GM21381 (cell line): ENCODE measurements at regions not wholly inside any gene's neighbourhood (a gene's known extent, or its start where the extent isn't known, plus 50 kb on each side); places are given as distances from the start of the nearest gene placed in this dataset.

ENCODE experiments used
- ATAC-seq: cut with Tn5 transposase; IDR thresholded peaks from one replicate; pipeline ENCODE4 v1.9.1; 2021; ENCODE audit warnings: mild to moderate bottlenecking, moderate library complexity; ENCODE audit not compliant: unreplicated experiment

DNA sequence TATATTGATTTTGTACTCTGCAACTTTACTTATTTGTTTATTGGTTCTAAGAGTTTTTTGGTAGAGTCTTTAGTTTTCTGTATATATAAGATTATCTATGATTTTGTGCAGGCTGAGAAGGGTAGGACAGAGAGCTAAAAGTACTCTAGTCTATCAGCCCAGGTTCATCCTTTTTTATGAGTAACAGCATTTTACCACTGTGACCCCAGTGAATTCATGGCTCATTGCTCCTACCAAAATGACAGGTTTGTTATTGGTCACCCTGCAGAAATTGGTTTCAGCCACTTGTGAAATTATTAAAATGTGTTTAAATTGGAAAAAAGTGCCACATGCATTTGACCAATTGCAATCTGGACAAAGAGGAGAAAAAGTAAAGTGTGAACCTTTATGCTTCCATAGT, 421.4 kb upstream of the DAB2 start:
- ATAC-seq = no peak

DNA sequence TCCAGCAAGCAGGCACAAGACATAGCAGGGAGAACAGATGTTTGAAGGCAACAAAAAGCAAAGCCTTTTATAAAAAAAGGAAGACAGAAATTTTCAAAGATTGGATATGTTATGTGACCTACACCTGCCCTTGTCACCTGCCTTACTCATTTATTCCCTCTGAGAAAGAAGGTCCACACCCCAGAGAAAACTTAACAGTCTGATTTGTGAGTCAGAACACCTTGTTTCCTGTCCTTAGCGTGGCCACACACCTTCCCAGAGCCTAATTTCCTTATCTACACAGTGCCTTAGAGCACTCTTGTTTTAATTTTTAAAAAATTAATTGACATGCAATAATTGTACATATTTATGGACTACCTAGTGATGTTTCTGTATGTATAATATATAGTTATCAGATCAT, 419.0 kb upstream of the DAB2 start:
- ATAC-seq = no peak

DNA sequence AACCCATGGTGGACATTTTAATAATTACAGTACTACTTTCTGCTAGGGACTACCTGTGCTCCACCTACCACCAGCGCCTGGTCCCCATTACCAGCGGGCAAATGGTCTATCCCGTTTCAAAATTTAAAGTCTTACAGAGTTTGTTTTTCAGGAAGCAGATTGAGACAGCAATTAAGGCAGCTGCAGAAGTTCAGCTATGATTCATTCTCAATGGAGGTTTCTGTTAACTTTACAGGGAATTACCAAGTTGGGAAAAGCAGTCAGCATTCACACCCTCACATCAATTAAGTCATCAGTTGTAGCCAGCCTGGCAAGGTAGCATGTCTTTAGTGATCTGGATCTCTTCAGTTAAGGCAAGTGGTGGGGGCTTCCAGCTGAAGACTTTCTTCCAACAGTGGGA, 410.6 kb upstream of the DAB2 start:
- no peak for ATAC-seq

- no peak for ATAC-seq
These were observed 404.7 kb upstream of the DAB2 start for GRCh38 chr5:39829441-39829840.

- ATAC-seq = no peak
These were observed 401.3 kb upstream of the DAB2 start for GRCh38 chr5:39826051-39826450.

- no peak for ATAC-seq
These were observed 400.5 kb upstream of the DAB2 start for GRCh38 chr5:39825301-39825700.

DNA sequence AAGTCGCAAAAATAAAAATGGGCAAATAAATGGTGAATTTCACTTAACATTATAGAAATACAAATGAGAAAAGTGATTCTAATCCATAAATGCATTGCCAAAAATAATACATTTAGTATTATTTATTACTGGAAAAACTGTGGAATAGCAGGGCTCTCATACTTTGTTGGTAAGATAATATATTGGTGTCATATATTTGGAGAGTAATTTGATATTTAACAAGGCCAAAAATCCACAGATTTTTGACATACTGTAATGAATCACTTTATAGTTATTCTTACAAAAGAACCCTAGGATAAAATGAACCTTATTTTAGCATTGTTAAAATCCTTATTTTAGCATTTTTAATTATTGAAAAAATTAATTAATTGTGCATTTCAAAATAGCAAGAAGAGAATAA, 397.2 kb upstream of the DAB2 start:
- no peak for ATAC-seq

DNA sequence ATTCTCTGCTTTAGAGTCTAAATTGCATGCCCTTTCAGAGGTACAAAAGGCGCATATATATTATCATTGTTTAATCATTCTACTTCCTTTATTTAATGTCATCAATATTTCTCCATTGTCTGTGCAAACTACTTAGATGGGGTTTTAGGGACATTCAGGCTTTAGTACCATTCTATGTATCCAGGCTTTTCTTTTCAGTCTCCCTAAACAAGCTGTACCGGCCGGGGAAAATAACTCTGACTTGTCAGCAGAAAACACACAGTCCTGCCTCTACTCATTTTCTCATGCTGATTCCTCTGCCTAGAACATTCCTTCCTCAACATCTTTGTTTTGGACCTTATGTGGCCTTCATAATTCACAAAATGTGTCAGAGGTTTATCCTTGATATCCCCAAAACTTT, 392.1 kb upstream of the DAB2 start:
- ATAC-seq = no peak

- ATAC-seq = no peak
These were observed 391.5 kb upstream of the DAB2 start for GRCh38 chr5:39816156-39816845.

GRCh38 chr5:39815711-39816110, 390.9 kb upstream of the DAB2 start:
- no peak for ATAC-seq

- ATAC-seq = no peak
These were observed 386.6 kb upstream of the DAB2 start for GRCh38 chr5:39811381-39811780.

- no peak for ATAC-seq
These were observed 383.9 kb upstream of the DAB2 start for GRCh38 chr5:39808656-39809055.

- no peak for ATAC-seq
These were observed 376.5 kb upstream of the DAB2 start for GRCh38 chr5:39801306-39801705.

GRCh38 chr5:39800042-39800601, 375.3 kb upstream of the DAB2 start:
- no peak for ATAC-seq

GRCh38 chr5:39799242-39799641, 374.5 kb upstream of the DAB2 start:
- no peak for ATAC-seq

- ATAC-seq = no peak
These were observed 369.9 kb upstream of the DAB2 start for GRCh38 chr5:39794513-39795210.

- no peak for ATAC-seq
These were observed 360.6 kb upstream of the DAB2 start for GRCh38 chr5:39785410-39785809.

- ATAC-seq = no peak
These were observed 359.1 kb upstream of the DAB2 start for GRCh38 chr5:39783756-39784421.

DNA sequence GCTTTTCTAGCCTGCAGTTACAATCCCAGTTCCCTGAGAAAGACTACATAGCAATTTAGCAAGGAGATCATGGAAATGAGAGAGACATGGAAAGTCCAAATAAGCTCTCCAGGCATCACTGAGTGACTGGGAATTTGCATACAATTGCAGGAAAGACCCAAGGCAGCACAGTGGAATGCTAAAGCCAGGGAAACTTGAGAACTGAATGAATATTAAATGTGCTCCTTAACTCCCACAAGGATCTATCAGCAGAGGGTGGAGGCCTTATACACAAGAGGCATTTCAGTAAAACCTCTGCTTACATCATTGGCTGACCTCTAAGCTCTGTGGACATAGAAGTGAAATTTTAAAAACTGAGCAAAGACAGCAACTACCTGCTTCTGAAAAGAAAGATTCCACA, 355.6 kb upstream of the DAB2 start:
- no peak for ATAC-seq

GRCh38 chr5:39779831-39780230, 355.1 kb upstream of the DAB2 start:
- ATAC-seq = no peak

DNA sequence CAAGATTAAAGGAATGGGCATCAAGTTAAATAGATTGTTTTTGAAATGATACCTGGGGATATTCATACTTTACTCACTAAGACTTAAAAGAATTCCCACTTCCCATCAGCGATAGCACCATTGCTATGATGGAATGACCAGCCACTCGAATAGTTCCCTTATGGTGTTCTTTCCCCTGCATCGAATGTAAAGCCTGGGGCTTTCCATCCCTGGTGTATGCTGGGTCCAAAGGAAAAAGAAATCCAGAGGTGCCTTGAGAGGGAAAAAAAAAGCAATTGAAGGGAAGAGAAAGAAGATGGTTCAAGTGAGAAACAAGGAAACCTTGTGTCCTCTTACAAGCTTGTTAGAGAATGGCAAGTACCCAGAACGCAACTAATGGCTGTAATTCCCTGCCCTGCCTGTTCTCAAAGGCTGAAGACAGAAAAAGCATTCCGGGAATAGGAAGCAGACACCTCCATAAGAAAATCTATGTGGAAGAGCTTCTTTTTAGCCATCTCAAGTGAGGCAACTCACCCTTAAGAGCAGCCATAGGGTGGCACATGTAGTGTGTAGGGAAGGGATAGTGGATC, 351.1 kb upstream of the DAB2 start:
- ATAC-seq = no peak
